ENCODE measurements at regions not wholly inside any gene's neighbourhood (a gene's known extent, or its start where the extent isn't known, plus 50 kb on each side); places are given as distances from the start of the nearest gene placed in this dataset.

- H3K9me3 Mint-ChIP-seq, result peaks cover 34% of the 10 kb centered on the region
- intact Hi-C loops (cut with micrococcal nuclease), result no loop called here
- H3K27ac Mint-ChIP-seq, result no peak overlapping the region
- no peaks in the 10 kb centered on the region for H3K4me1 Mint-ChIP-seq (ENCODE audit: low read depth)
- no peaks in the 10 kb centered on the region for H3K27me3 Mint-ChIP-seq
- H3K4me3 Mint-ChIP-seq, result no peak overlapping the region
- no peaks in the 10 kb centered on the region for H3K36me3 Mint-ChIP-seq (ENCODE audit: low read depth)
Measured at GRCh38 chr2:137729305-137729704, 235.0 kb upstream of the HNMT start.

- H3K4me3 Mint-ChIP-seq, result no peak overlapping the region
- no peaks in the 10 kb centered on the region for H3K4me1 Mint-ChIP-seq (ENCODE audit: low read depth)
- intact Hi-C loops (cut with micrococcal nuclease), result no loop called here
- peaks cover 22% of the 10 kb centered on the region for H3K9me3 Mint-ChIP-seq
- H3K27ac Mint-ChIP-seq, result no peak overlapping the region
- H3K36me3 Mint-ChIP-seq (ENCODE audit: low read depth), result no peaks in the 10 kb centered on the region
- no peaks in the 10 kb centered on the region for H3K27me3 Mint-ChIP-seq
Measured at GRCh38 chr2:137737559-137737958, 226.7 kb upstream of the HNMT start.

- no peaks in the 10 kb centered on the region for H3K4me1 Mint-ChIP-seq (ENCODE audit: low read depth)
- H3K27ac Mint-ChIP-seq, result no peak overlapping the region
- intact Hi-C loops (cut with micrococcal nuclease), result no loop called here
- H3K4me3 Mint-ChIP-seq, result no peak overlapping the region
- no peaks in the 10 kb centered on the region for H3K36me3 Mint-ChIP-seq (ENCODE audit: low read depth)
- H3K27me3 Mint-ChIP-seq, result no peaks in the 10 kb centered on the region
- H3K9me3 Mint-ChIP-seq, result peaks cover 8% of the 10 kb centered on the region
Measured at GRCh38 chr2:137741784-137742362, 222.4 kb upstream of the HNMT start.

DNA sequence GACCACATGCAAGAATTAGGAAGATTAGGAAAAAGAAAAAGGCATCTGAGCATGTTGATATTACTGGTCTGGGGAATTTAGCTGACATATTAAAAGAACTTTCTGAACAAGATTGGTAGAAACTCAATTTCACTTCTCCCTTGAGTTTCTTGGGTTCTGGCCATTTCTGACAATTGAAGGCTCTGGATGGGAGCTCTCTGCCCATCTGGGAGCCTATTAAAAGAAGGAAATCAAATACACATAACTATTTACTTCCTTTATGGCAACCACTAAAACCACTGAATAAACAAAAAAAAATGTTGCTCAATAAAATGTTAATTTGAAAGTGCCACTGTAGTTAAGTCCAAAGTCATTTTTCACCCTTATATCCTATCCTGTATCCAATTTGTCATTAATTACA is 216.8 kb upstream of the HNMT start:
- H3K4me3 Mint-ChIP-seq, result no peak overlapping the region
- H3K27ac Mint-ChIP-seq, result no peak overlapping the region
- H3K36me3 Mint-ChIP-seq (ENCODE audit: low read depth), result no peaks in the 10 kb centered on the region
- H3K27me3 Mint-ChIP-seq, result no peaks in the 10 kb centered on the region
- intact Hi-C loops (cut with micrococcal nuclease), result no loop called here
- no peaks in the 10 kb centered on the region for H3K4me1 Mint-ChIP-seq (ENCODE audit: low read depth)
- H3K9me3 Mint-ChIP-seq, result no peaks in the 10 kb centered on the region

DNA sequence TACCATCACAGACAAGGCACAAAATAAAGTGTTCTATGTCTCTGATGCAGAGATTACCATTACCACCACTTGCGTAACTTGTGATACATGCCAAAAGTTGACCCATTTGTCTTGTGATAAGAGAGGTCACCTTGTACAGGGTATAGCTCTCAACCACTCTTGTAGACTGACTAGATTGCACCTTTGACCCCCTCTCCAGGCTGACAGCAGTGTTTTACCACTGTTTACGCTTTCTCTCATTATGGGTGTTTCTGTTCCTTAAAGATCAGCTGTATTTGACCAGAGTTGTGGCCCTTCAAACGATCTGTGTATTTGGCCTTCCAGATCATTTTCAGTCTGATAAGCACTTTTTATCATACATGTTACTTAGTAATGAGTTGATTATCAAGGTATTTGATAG is 215.7 kb upstream of the HNMT start:
- Mint-ChIP-seq H3K9me3 (no peaks in the 10 kb centered on the region), H3K27me3 (no peaks in the 10 kb centered on the region), H3K4me1 (ENCODE audit: low read depth) (no peaks in the 10 kb centered on the region), H3K4me3 (no peak overlapping the region), H3K36me3 (ENCODE audit: low read depth) (no peaks in the 10 kb centered on the region), H3K27ac (no peak overlapping the region)
- intact Hi-C loops (cut with micrococcal nuclease), result no loop called here

DNA sequence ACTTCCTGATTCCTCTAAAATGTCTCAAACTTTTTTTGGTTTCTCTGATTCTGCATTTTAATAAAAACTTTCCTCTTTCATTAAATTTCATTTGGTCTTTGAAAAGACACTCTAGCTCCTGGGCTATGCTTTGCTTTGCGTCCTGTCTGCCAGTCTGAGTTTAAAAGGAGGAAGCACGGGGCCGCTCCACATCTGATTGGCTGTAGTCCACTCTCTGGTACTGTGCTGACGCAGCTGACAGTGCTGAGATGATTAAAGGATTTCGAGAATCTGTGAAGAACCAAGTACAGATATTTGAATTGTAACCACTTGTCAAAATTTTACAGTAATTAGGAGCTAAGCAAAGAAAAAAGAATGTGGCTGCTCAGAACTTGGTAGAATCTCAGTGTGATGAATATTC is 199.6 kb upstream of the HNMT start:
- H3K27ac Mint-ChIP-seq, result no peak overlapping the region
- H3K4me1 Mint-ChIP-seq (ENCODE audit: low read depth), result no peaks in the 10 kb centered on the region
- intact Hi-C loops (cut with micrococcal nuclease), result no loop called here
- no peaks in the 10 kb centered on the region for H3K36me3 Mint-ChIP-seq (ENCODE audit: low read depth)
- no peak overlapping the region for H3K4me3 Mint-ChIP-seq
- H3K27me3 Mint-ChIP-seq, result no peaks in the 10 kb centered on the region
- H3K9me3 Mint-ChIP-seq, result peaks cover 4% of the 10 kb centered on the region

GRCh38 chr2:137769406-137769805 is 194.9 kb upstream of the HNMT start:
- Mint-ChIP-seq H3K27me3 (no peaks in the 10 kb centered on the region), H3K4me1 (ENCODE audit: low read depth) (no peaks in the 10 kb centered on the region), H3K4me3 (no peak overlapping the region), H3K9me3 (no peaks in the 10 kb centered on the region), H3K36me3 (ENCODE audit: low read depth) (no peaks in the 10 kb centered on the region), H3K27ac (no peak overlapping the region)
- intact Hi-C loops (cut with micrococcal nuclease), result no loop called here

GRCh38 chr2:137770166-137770565 is 194.1 kb upstream of the HNMT start:
- intact Hi-C loops (cut with micrococcal nuclease), result no loop called here
- H3K27ac Mint-ChIP-seq, result no peak overlapping the region

GRCh38 chr2:137771064-137771463 is 193.2 kb upstream of the HNMT start:
- Mint-ChIP-seq H3K4me1 (ENCODE audit: low read depth) (no peaks in the 10 kb centered on the region), H3K4me3 (no peak overlapping the region), H3K36me3 (ENCODE audit: low read depth) (no peaks in the 10 kb centered on the region), H3K9me3 (no peaks in the 10 kb centered on the region), H3K27ac (no peak overlapping the region), H3K27me3 (no peaks in the 10 kb centered on the region)
- intact Hi-C loops (cut with micrococcal nuclease), result no loop called here

More at GRCh38 chr2:137770166-137770565, 194.1 kb upstream of the HNMT start:
- H3K4me1 Mint-ChIP-seq (ENCODE audit: low read depth), result no peaks in the 10 kb centered on the region
- no peaks in the 10 kb centered on the region for H3K9me3 Mint-ChIP-seq
- no peaks in the 10 kb centered on the region for H3K36me3 Mint-ChIP-seq (ENCODE audit: low read depth)
- H3K27me3 Mint-ChIP-seq, result no peaks in the 10 kb centered on the region
- H3K4me3 Mint-ChIP-seq, result no peak overlapping the region

- Mint-ChIP-seq H3K36me3 (ENCODE audit: low read depth) (no peaks in the 10 kb centered on the region), H3K27me3 (no peaks in the 10 kb centered on the region), H3K9me3 (no peaks in the 10 kb centered on the region), H3K27ac (no peak overlapping the region), H3K4me1 (ENCODE audit: low read depth) (no peaks in the 10 kb centered on the region), H3K4me3 (no peak overlapping the region)
- intact Hi-C loops (cut with micrococcal nuclease), result no loop called here
Measured at GRCh38 chr2:137772451-137772850, 191.8 kb upstream of the HNMT start.

DNA sequence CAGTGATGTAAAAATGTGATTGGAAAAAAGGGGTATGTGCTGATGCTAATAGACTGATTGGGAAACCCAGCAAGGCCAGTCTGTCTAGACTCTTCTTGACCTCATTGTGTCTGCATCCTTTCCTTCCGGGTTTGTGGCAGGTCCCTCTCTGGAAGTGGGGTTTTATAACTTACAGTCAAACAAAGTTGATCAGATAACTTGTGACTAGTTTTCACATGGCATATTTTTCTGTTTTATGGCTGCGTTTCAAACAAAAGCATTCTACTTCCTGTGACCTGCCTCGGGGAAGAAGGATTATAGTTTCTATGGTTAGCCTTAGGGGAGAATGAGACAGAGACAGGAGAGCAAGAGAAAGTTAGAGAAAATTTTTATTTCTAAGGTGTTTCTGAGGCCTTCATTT is 188.7 kb upstream of the HNMT start:
- H3K27me3 Mint-ChIP-seq, result no peaks in the 10 kb centered on the region
- intact Hi-C loops (cut with micrococcal nuclease), result no loop called here
- no peak overlapping the region for H3K4me3 Mint-ChIP-seq
- no peaks in the 10 kb centered on the region for H3K4me1 Mint-ChIP-seq (ENCODE audit: low read depth)
- no peak overlapping the region for H3K27ac Mint-ChIP-seq
- H3K36me3 Mint-ChIP-seq (ENCODE audit: low read depth), result no peaks in the 10 kb centered on the region
- H3K9me3 Mint-ChIP-seq, result no peaks in the 10 kb centered on the region

GRCh38 chr2:137776697-137777096 is 187.6 kb upstream of the HNMT start:
- H3K4me3 Mint-ChIP-seq, result no peak overlapping the region
- H3K36me3 Mint-ChIP-seq (ENCODE audit: low read depth), result no peaks in the 10 kb centered on the region
- no peaks in the 10 kb centered on the region for H3K27me3 Mint-ChIP-seq
- no peaks in the 10 kb centered on the region for H3K4me1 Mint-ChIP-seq (ENCODE audit: low read depth)
- H3K27ac Mint-ChIP-seq, result no peak overlapping the region
- intact Hi-C loops (cut with micrococcal nuclease), result no loop called here
- no peaks in the 10 kb centered on the region for H3K9me3 Mint-ChIP-seq

GRCh38 chr2:137797641-137798040 is 166.6 kb upstream of the HNMT start:
- H3K4me3 Mint-ChIP-seq, result no peak overlapping the region
- no peaks in the 10 kb centered on the region for H3K36me3 Mint-ChIP-seq (ENCODE audit: low read depth)
- no peaks in the 10 kb centered on the region for H3K4me1 Mint-ChIP-seq (ENCODE audit: low read depth)
- H3K9me3 Mint-ChIP-seq, result peaks cover 43% of the 10 kb centered on the region
- intact Hi-C loops (cut with micrococcal nuclease), result no loop called here
- H3K27me3 Mint-ChIP-seq, result no peaks in the 10 kb centered on the region
- H3K27ac Mint-ChIP-seq, result no peak overlapping the region

- no peaks in the 10 kb centered on the region for H3K36me3 Mint-ChIP-seq (ENCODE audit: low read depth)
Measured at GRCh38 chr2:137799600-137799999, 164.7 kb upstream of the HNMT start.

GRCh38 chr2:137800386-137800785 is 163.9 kb upstream of the HNMT start:
- Mint-ChIP-seq H3K4me3 (no peak overlapping the region), H3K9me3 (peaks cover 43% of the 10 kb centered on the region), H3K36me3 (ENCODE audit: low read depth) (no peaks in the 10 kb centered on the region), H3K4me1 (ENCODE audit: low read depth) (no peaks in the 10 kb centered on the region), H3K27me3 (no peaks in the 10 kb centered on the region), H3K27ac (no peak overlapping the region)
- intact Hi-C loops (cut with micrococcal nuclease), result no loop called here

More at GRCh38 chr2:137799600-137799999, 164.7 kb upstream of the HNMT start:
- Mint-ChIP-seq H3K4me1 (ENCODE audit: low read depth) (no peaks in the 10 kb centered on the region), H3K4me3 (no peak overlapping the region), H3K27me3 (no peaks in the 10 kb centered on the region), H3K27ac (no peak overlapping the region), H3K9me3 (peaks cover 43% of the 10 kb centered on the region)
- intact Hi-C loops (cut with micrococcal nuclease), result no loop called here
